ENCODE measurements at regions not wholly inside any gene's neighbourhood (a gene's known extent, or its start where the extent isn't known, plus 50 kb on each side); places are given as distances from the start of the nearest gene placed in this dataset.

DNA sequence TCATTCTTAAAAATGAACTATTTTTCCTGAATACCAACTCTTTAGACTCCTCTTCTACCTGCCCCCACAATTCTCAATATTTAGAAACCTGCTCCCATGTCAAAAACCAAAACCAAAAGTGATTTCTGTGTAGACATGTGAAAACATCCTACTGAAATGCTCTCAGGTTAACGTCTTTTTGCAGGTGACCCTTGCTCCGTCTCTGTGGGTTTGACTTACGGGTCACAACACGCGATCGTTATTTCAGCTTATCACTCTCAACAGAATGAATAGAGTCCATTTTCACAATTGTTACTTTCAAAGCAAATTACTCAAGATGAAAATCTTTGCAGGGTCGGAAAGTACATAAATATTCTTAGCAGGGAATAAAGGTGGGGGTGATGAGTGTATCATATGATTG, 456.3 kb upstream of the SGCD start:
- no peak for DNase-seq

DNA sequence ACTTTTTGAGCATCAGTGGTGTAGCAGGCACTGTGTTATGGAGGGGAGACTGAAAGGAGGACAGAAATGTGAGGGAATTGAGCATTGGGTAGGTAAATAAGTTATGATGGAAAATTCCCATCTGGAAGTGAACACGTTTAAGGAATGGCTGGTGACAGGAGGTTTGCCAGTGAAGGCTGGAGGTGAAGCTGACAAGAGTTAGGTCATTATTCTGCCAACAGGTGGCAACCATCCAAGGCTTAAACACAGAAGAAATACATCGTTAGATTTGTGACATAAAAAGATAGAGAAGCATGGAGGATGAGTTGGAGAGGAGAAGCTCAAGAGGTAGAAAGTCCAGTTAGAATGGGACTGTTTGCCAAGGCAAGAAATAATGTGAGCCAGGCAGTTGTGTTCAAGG, 455.3 kb upstream of the SGCD start:
- peak; percentile 21 for DNase-seq

DNA sequence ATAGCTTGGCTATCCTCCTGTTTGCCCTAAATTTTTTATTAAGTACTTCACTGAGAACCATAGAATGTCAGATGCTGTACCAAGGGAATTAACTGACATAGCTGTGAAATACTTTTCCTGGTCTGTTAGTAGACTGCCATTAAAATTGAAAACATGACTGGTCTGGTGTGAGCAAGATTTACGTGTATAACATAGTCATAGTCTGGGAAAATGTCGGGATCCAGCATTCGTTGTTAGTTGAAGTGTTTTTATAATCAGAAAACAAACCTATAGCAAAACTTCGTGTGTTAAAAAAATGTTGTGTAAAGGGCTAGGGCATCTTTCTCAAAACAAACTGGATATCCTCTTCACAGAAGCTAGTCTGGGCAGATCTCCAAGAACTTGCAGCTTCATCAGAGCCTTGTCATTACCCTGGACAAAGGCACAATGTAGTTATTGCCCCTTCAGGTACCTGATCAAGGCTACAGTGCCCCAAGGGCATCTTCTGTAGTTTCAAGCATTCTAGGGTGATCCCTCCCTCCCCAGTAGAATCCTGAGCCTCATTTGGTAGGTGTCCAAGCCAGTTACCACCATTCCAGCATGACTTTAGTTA, 454.2 kb upstream of the SGCD start:
- no peak for DNase-seq

DNA sequence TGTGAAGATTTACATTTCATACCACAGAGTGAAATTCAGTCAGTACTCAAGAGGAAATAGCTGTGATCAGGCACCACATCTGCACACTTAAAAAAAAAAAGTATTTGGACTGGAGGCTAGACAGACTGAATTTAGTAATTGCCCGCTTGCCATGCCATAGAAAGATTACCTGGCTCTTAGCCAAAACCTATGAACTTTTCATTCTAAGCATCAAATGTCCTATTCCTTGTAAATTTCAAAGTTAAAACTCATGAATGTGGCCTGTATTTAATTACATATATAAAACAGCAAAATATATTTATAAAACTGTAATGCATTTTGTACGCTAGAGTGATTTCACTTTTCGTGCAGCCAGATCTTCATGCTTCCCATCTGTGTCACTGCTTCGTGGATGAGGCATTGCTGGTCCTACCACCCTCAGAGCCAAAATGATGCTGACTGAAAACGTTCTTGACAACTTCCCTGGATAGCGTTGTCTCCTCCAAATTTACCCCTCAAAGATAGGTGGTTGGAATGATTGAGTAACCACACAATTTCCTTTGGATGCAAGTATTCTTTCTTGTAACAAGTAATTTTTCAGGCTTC, 447.9 kb upstream of the SGCD start:
- DNase-seq, result no peak

DNA sequence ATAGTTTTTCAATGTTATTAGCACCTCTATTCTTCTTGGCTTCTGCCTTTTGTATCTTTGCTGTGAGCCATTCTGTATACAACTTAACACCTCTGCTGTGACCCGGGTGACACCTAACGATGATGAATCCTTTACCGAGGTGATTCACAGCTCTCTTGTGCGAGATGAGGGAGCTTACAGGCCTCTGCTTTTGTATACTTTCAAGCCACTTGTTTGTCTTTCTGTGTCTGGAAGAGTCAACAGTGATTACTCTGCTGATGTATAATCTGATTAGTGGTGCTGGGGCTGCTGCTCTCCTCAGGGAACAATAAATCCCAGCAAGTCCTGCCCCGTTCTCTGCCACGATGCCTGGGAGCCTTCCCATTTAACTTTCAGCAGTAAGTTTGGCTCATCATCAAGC, 442.9 kb upstream of the SGCD start:
- peak; percentile 89 for DNase-seq

DNA sequence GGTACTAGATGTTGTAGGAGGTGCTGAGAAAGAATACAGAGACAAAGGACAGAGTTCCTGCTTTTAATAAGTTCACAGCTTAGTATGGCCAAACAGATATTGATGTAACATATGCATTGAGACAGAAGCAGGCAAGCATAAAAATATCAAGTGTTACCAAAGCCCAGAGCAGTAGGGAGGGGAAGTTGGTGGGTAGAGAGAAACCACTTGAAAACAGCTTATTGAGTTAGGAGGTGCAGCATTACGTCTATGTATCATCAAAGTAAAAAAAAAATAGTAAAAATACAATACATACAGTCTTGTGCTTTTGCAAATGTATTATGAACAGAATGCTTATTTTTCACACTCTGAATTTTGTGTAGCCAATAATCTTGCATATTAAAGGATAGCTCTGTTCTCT, 441.8 kb upstream of the SGCD start:
- DNase-seq, result no peak

DNA sequence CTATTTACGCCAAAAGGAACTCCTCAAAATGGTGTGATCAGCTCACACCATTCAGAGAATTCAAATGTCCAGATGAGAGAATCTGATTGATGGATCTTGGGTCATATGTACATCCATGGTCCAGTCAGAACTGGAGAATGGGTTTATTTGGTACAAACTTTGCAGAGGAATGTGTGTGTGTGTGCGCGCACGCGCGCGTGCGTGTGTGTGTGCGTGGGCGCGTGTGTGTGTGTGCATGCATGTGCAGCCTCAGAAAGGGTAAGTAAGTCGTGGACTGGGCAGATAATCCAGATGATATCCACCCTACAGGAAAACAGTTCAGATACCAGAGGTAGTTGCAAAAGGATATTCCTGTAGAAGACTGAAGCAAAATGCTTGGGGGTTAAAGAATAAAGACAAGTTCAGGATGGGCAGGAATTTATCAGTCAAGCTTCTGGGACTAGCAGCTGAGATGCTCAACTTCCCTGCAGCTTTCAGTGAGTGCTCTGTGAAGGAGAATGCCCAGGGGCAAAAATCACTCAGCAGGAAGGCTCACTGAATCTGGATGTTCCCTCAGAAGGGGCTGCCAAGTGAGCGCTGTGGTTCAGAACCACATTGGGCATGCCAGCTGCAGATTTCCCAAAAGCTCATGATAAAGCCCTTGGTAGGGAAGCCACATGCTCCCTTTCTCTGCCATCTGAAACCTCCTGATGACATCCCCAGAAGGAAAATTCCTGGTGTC, 440.5 kb upstream of the SGCD start:
- no peak for DNase-seq

DNA sequence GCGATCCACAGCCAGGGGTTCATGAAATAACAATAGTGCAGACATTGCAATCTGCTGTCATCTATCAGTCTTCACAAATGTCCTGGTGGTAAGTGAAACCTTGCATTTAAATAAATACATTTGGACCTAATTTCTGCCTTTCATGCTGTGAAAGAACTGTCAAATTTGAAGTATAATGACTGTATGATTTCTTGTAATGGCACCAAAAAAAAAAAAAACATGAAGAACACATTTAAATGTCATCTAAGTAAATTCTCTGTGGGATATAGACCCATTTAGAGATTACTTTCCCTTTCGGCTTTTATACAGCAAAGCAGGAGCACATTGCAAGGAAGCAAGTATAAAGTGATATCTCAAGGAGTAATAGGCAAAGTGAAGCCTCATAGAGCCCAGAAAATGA, 431.5 kb upstream of the SGCD start:
- DNase-seq, result no peak

DNA sequence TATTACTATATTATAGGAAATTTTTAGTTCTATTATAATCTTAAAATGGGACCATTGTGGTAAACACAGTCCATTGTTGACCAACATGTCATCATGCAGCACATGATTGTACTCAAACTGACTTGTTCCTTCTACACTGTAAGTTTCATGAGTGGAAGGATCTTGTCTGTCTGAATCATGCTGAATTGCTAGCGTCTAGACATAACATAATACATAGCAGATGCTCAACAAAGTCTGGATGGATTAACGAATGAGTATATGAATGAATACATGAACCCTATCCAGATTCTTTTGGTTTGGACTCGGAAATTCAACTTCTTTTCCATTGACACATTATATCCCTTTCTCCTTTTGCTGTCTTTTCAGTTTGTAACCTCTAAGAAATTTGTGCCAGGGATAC, 429.2 kb upstream of the SGCD start:
- DNase-seq, result no peak

DNA sequence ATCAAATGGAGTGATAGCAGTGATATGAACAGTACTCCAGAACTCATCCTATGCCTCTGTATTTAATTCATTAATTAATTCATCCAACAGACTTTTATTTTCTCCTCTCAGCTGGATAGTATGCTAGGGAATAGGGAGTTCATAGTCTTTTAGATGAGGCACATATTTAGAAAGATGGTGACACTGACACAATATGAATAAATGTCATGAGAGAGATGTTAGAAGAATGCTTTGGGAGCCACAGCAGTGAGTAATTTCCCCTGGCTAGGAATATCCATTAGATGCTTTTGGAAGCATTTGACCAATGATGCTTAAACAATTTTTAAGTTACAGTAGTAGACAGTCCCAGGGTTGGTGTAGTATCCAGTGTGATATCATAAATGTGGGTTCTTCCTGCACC, 428.7 kb upstream of the SGCD start:
- no peak for DNase-seq

DNA sequence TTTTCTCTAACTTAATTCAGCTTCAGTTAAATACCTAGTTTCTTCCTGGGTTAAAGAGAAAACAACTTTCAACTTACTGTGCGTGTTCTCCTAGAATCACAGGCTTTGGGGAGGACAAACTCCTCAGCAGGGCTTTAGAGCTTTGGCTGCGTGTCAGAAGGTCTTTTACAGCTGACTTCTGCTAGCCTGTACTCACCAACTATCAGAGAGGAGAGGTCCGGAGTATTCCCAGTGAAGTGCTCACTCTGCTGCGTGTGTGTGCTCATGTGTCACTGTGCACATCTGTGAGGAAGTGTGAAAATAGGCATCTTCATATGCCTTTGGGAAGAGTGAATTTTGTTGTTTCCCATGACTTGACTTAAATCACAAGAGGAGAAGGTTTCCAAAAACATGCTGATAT, 423.2 kb upstream of the SGCD start:
- no peak for DNase-seq

DNA sequence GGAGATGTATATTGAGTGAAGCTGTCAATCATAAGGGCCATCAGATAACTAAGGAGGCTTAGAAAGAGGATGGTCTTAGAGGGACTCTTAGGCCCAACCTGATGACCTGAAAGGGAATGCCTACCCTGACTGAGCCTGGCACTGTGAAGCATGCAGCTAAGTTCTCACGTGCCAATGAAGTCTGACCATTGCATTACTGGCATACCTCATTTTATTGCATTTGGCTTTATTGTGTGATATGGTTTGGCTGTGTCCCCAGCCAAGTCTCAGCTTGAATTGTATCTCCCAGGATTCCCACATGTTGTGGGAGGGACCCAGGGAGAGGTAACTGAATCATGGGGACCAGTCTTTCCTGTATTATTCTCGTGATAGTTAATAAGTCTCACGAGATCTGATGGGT, 421.6 kb upstream of the SGCD start:
- no peak for DNase-seq

DNA sequence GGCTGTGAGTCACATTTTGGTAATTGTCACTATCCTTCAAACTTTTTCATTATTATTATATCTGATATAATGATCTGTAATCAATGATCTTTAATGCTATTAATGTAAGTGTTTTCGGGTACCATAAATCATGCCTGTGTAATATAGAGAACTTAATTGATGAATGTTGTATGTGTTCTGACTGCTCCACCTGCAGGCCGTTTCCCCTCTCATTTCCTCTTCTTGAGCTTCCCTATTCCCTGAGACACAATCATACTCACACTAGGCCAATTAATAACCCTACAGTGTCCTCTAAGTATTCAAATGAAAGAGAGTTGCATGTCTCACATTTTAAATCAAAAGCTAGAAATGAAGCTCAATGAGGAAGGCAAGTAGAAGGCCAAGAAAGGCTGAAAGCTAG, 420.9 kb upstream of the SGCD start:
- DNase-seq, result peak; percentile 40

DNA sequence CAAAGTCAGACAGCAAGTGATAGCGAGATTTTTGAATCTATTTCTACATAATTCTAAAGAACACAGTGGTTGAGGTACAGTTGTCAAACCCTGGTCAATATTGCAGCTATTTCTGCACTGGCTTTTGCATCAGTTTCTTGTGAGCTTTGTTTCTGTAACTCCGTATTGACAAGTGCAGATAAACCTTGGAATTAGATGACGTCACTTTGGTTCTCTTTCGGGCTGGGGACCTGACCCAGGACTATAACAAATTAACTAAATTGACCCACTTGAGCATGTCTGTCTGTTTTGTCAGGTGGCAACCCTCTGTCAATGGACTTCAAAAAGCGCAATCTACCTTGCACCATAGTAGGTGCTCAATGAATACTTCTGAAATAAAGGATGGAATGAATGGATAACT, 418.4 kb upstream of the SGCD start:
- DNase-seq, result no peak

DNA sequence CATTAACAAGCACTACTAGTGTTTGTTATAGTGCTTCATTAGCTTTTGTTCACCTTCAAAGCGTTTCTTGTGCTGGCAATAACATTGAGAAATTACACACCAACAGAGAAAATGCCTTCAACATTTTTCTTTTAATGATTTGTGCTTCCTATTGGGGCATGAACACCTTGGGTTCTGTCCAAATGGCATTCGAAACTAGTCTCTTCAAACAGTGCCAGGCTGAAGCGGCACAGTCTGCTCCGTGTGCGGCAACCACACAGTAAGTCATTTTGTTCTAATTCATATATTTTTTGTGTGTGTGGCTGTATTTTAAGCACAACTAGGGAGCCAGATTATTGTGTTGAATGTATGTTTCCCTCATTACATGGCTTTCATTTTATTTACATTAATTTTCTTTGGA, 414.7 kb upstream of the SGCD start:
- no peak for DNase-seq

DNA sequence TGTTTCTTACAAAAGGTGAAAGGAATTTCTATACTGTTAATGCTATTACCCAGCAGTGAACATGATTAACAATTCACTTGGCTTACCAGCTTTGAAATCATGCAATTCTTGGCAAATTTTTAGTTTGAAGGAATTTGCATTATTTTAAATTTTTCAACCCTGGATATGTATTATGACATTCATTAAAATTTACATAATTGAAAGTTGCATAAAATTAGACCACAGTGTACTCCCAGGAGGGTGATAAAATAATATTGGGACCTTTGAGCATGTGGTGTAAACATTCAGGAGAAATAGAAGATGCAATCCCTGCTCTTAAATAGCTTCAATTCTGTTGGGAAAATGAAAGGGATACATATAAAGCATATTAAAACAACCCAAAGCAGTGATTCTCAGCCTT, 412.2 kb upstream of the SGCD start:
- no peak for DNase-seq

DNA sequence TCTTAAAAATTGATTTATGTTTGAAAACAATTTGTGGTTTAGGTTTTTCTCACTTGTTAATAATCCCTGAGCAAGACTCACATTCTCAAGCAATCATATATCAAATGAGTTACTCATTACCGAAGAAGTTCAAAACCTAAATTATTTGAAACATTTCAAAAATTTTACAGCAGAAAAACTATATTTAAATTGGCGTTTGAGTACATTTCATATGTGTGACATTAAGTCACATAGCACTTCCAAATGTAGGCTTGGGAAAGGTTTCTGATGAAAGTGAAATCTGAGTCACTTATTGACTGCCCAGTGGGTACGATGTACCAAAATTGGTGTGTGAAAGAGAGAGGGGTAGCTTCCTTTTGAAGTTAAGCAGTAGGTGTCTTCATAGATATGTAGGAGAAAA, 411.4 kb upstream of the SGCD start:
- no peak for DNase-seq

DNA sequence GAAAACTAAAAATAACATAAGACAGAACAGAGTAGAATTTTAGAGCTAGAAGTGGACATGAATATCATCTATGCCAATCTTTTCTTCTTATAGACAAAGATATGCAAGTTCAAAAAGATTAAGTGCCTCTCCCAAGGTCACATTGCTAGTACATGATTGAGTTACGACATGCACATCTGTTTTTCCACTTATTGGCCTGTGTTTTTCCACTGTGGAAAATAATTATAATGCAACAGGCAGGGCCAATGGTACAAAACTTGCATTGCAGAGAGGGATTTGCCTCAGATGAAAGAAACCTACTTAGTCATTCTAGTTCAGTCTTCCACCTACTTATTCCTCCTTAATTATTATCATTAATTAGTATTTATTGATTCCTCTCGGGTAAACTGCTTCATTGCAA, 407.8 kb upstream of the SGCD start:
- no peak for DNase-seq

DNA sequence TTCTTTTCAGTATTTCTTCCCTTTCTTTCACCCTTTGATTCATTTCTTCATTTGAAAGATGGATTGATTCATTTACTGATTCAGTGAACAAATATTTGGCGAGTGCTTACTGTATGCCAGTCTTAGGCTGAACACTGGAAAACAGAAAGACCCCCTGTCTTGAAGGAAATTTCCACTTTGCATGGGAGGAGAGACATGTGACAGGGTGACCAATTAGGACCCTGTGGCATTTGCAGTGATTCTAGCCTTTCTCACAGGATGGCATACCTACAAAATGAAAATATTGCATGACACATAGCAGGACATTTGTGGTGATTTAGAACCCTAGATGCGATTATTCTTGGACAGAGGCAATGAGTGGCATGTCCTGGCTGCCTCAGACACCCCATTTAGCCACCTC, 407.2 kb upstream of the SGCD start:
- DNase-seq, result no peak

DNA sequence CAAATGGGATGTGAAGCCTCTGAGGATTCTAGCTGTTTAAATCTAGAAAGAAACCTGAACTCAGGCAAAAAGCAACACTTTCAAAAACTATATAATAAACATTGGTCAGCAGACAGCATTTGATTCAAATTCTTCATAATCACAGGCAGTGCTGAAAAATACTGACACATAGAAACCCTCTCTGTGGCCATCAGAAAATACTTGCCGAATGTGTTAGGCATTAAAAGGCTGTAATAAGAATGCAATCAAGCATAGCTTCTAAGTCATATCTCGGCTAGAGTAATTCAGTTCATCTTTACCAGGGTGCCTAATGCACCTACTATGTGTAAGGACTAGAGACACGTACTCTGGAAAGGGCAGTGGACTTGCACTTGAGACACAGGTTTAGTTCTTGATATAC, 405.3 kb upstream of the SGCD start:
- no peak for DNase-seq

DNA sequence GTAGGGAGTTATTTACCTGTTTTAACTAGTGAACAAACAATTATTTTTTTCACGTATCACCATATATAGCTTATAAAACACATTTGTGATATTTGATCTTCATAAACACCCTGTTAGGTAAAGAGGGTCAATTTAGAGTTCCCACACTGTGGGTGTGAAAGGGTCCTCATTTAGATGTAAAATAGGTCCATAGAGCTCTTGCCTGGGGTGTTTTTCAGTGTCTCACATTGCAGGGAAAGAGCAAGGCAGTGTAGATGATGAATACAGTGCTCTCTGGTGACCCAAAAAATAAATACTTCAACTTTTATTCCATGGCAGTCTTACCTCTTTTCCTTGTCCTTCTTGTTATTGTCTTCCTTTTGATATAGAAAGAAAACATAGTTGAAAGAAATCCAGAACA, 403.2 kb upstream of the SGCD start:
- DNase-seq, result no peak

DNA sequence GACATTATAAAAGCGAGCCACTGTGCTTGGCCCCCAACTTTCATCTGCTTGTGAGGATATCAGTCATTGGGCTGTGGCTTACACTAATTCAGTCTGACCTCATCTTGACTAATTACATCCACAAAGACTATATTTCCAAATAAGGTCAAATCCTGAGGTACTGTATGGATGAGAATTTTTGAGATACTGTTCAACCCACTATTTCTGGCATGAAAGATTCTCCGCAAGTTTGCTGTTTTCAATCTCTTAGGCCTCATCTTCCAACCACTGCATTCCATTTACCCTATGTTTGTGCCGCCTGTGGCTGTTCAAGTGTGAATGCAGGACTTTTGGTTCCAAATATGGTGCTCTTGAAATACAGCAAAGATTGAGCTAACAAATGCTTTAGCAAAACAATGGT, 400.9 kb upstream of the SGCD start:
- no peak for DNase-seq

DNA sequence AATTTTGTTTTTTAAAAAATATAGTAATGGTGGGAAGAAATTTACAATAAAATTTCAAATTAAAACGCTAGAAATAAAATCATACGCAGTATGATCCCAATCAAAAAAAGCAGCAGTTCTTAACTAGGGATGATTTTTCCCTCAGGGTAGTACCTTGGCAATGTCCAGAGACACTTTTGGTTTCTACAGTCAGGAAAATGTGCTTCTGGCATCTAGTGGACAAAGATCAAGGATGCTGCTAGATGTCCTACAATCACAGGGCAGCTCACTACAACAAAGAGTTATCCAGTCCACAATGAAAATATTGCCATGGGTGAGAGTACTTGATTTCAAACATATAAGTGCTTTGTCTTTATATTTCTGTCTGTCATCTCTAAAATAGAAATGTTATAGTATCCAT, 400.2 kb upstream of the SGCD start:
- DNase-seq, result no peak

DNA sequence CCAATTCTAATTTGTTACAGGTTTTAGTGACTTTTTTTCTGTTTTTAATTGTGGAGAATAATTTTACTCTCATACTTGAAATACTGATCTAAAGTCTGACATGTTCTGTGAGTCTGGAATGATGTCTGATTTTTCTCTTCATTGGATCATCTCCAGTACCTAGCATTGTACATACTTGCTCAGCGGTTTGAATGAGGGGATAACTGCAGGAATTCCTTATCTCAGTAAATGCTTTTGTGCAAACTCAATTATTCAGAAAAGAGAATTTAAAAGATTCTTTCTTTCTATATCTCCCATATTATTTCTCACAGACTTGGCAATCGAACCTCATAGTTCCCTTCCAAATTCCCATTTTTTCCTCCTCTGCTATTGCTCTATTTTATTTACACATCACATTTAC, 397.9 kb upstream of the SGCD start:
- DNase-seq, result no peak

DNA sequence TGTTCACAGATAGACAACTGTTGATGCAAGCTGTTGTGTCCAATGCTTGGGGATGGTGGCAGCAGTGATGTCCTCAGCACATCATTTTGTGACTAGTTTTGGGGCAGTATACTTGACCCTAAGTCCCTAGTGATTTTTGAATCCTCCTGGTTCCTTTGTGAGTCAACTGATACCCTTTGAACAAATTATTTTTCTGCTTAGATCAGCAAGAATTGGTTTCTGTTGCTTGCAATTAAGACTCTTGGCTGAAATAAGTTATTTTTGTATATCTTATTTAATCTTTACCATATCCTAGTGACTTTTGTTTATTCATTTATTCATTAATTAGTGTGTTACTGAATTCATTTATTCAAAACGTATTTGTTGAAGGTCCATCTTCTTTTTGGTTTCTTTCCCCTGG, 392.0 kb upstream of the SGCD start:
- DNase-seq, result no peak
